H4 (cell line): ENCODE measurements at regions not wholly inside any gene's neighbourhood (a gene's known extent, or its start where the extent isn't known, plus 50 kb on each side); places are given as distances from the start of the nearest gene placed in this dataset.
"Not testable (repeated sequence)": the region's sequence is repeated elsewhere in the genome, so short reads cannot be mapped to it uniquely, and the experiment has no call there.

Experiments used
- DNase-seq: peaks from one replicate; pipeline ENCODE4 v3.0.0-alpha.2; 2015; ENCODE audit warnings: low spot score

- DNase-seq = no peak
These were observed 411.1 kb downstream of the BCKDHB start for GRCh38 chr6:80517525-80517924.

- not testable (repeated sequence) for DNase-seq
These were observed 404.1 kb downstream of the BCKDHB start for GRCh38 chr6:80510521-80510920.

GRCh38 chr6:80508885-80509630 is 402.6 kb downstream of the BCKDHB start:
- DNase-seq = no peak

GRCh38 chr6:80504882-80505281 is 398.4 kb downstream of the BCKDHB start:
- no peak for DNase-seq

- no peak for DNase-seq
These were observed 397.2 kb downstream of the BCKDHB start for GRCh38 chr6:80503660-80504059.

GRCh38 chr6:80502871-80503270 is 396.4 kb downstream of the BCKDHB start:
- no peak for DNase-seq

- no peak for DNase-seq
These were observed 395.2 kb downstream of the BCKDHB start for GRCh38 chr6:80501636-80502035.

GRCh38 chr6:80497696-80498486 is 391.4 kb downstream of the BCKDHB start:
- not testable (repeated sequence) for DNase-seq

GRCh38 chr6:80489911-80490635 is 383.6 kb downstream of the BCKDHB start:
- DNase-seq = no peak

GRCh38 chr6:80488190-80488589 is 381.7 kb downstream of the BCKDHB start:
- no peak for DNase-seq

GRCh38 chr6:80485494-80485893 is 379.0 kb downstream of the BCKDHB start:
- DNase-seq = not testable (repeated sequence)

GRCh38 chr6:80482056-80482455 is 375.6 kb downstream of the BCKDHB start:
- no peak for DNase-seq

- no peak for DNase-seq
These were observed 374.1 kb downstream of the BCKDHB start for GRCh38 chr6:80480421-80481157.

GRCh38 chr6:80478030-80478429 is 371.6 kb downstream of the BCKDHB start:
- DNase-seq = no peak

- no peak for DNase-seq
These were observed 371.1 kb downstream of the BCKDHB start for GRCh38 chr6:80477591-80477990.

- DNase-seq = no peak
These were observed 365.8 kb downstream of the BCKDHB start for GRCh38 chr6:80472271-80472670.

GRCh38 chr6:80469977-80470376 is 363.5 kb downstream of the BCKDHB start:
- DNase-seq = no peak

GRCh38 chr6:80468398-80468797 is 361.9 kb downstream of the BCKDHB start:
- no peak for DNase-seq

- no peak for DNase-seq
These were observed 360.9 kb downstream of the BCKDHB start for GRCh38 chr6:80467408-80467807.

GRCh38 chr6:80466981-80467380 is 360.5 kb downstream of the BCKDHB start:
- DNase-seq = no peak

- no peak for DNase-seq
These were observed 359.0 kb downstream of the BCKDHB start for GRCh38 chr6:80465513-80465912.

- DNase-seq = no peak
These were observed 358.4 kb downstream of the BCKDHB start for GRCh38 chr6:80464901-80465300.
